ENCODE measurements at regions not wholly inside any gene's neighbourhood (a gene's known extent, or its start where the extent isn't known, plus 50 kb on each side); places are given as distances from the start of the nearest gene placed in this dataset.

DNA sequence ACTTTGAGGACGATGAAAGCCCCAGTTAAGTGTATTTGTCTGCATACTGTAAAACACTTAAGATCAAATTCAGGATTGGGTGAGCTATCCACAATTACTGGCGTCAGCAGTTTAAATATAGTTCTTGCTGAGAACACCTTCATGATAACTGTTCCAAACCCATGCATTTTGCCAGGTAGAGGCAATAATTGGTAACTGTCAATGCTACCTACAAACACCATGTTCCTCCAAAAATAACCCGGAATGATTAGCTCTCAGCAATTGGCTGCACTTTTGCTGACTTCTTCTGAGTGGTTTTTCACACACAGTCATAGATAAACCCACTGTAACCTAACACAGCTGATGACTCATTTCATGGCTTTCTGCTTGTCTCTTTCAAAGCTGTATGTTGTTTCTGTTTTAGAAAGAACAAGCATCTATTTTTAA lies 1358.6 kb upstream of the GJE1 start:
- WGBS, 2 experiments (ENCODE audit: insufficient coverage in 1 of 2, insufficient read length in 1 of 2), result 85 to 100% methylated on average over 2 to 3 of the region's 3 CpGs
- Histone ChIP-seq H3K4me1 (ENCODE audit: control insufficient read depth, insufficient read depth, low read length) (no peaks in the 10 kb centered on the region), H3K27me3 (ENCODE audit: control insufficient read depth, insufficient read depth, low read length, poor library complexity, severe bottlenecking) (no peaks in the 10 kb centered on the region), H3K4me3 (ENCODE audit: low read length) (no peak overlapping the region), H3K36me3 (ENCODE audit: control insufficient read depth, insufficient read depth, low read length) (no peaks in the 10 kb centered on the region), H3K9me3 (ENCODE audit: control insufficient read depth, low read length) (peaks cover 9% of the 10 kb centered on the region), H3K9ac (ENCODE audit: extremely low read depth, low read length, poor library complexity, severe bottlenecking) (no peak overlapping the region), H3K27ac (ENCODE audit: low read depth, low read length) (no peak overlapping the region)
- no peaks in the 10 kb centered on the region for H3K27me3 Mint-ChIP-seq (ENCODE audit: insufficient read depth)
- TF ChIP-seq, protein P1, sequence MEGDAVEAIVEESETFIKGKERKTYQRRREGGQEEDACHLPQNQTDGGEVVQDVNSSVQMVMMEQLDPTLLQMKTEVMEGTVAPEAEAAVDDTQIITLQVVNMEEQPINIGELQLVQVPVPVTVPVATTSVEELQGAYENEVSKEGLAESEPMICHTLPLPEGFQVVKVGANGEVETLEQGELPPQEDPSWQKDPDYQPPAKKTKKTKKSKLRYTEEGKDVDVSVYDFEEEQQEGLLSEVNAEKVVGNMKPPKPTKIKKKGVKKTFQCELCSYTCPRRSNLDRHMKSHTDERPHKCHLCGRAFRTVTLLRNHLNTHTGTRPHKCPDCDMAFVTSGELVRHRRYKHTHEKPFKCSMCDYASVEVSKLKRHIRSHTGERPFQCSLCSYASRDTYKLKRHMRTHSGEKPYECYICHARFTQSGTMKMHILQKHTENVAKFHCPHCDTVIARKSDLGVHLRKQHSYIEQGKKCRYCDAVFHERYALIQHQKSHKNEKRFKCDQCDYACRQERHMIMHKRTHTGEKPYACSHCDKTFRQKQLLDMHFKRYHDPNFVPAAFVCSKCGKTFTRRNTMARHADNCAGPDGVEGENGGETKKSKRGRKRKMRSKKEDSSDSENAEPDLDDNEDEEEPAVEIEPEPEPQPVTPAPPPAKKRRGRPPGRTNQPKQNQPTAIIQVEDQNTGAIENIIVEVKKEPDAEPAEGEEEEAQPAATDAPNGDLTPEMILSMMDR (conservative IDR thresholded peaks at IDR 0.05), result no peak
- H3K4me1 Mint-ChIP-seq, result no peaks in the 10 kb centered on the region
- H3K36me3 Mint-ChIP-seq (ENCODE audit: low read depth), result no peaks in the 10 kb centered on the region
- H3K9me3 Mint-ChIP-seq, result peaks cover 13% of the 10 kb centered on the region
- H3K27ac Mint-ChIP-seq, result no peak overlapping the region
- H3K4me3 Mint-ChIP-seq, result no peak overlapping the region
- no peak for DNase-seq

GRCh38 chr6:140773276-140773675 lies 1359.4 kb upstream of the GJE1 start:
- Mint-ChIP-seq H3K4me1 (no peaks in the 10 kb centered on the region), H3K9me3 (peaks cover 20% of the 10 kb centered on the region), H3K27me3 (ENCODE audit: insufficient read depth) (no peaks in the 10 kb centered on the region), H3K27ac (no peak overlapping the region), H3K4me3 (no peak overlapping the region), H3K36me3 (ENCODE audit: low read depth) (no peaks in the 10 kb centered on the region)
- no peak overlapping the region for H3K9ac ChIP-seq (ENCODE audit: extremely low read depth, low read length, poor library complexity, severe bottlenecking)
- H3K27ac ChIP-seq (ENCODE audit: low read depth, low read length), result no peak overlapping the region
- H3K4me1 ChIP-seq (ENCODE audit: control insufficient read depth, insufficient read depth, low read length), result no peaks in the 10 kb centered on the region
- H3K27me3 ChIP-seq (ENCODE audit: control insufficient read depth, insufficient read depth, low read length, poor library complexity, severe bottlenecking), result no peaks in the 10 kb centered on the region
- H3K9me3 ChIP-seq (ENCODE audit: control insufficient read depth, low read length), result peaks cover 16% of the 10 kb centered on the region
- H3K4me3 ChIP-seq (ENCODE audit: low read length), result no peak overlapping the region
- DNase-seq, result no peak
- H3K36me3 ChIP-seq (ENCODE audit: control insufficient read depth, insufficient read depth, low read length), result no peaks in the 10 kb centered on the region
- TF ChIP-seq, protein P1 (conservative IDR thresholded peaks at IDR 0.05), result no peak

DNA sequence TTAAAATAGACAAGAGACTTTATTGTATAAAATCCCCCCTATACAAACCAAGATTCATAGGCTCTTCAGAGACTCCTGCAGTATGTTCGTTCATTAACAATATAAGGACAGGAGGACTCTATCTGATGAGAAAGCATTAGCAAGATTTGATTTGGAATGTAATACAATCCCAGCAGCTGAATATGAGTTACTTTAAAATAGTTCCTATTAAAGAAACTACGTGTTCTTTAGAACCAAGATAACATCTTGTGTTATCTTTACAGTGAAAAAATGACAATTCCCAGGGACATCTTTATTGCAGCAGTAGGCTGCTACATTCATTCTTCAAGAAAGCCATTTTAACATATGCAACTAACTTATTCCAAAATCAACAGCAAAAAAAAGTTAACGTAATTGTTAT lies 1360.1 kb upstream of the GJE1 start:
- TF ChIP-seq, protein P1 (conservative IDR thresholded peaks at IDR 0.05), result no peak
- no peaks in the 10 kb centered on the region for H3K4me1 Mint-ChIP-seq
- H3K27ac Mint-ChIP-seq, result no peak overlapping the region
- H3K9me3 Mint-ChIP-seq, result peaks cover 27% of the 10 kb centered on the region
- no peaks in the 10 kb centered on the region for H3K36me3 Mint-ChIP-seq (ENCODE audit: low read depth)
- H3K9ac ChIP-seq (ENCODE audit: extremely low read depth, low read length, poor library complexity, severe bottlenecking), result no peak overlapping the region
- no peak overlapping the region for H3K4me3 Mint-ChIP-seq
- peaks cover 23% of the 10 kb centered on the region for H3K9me3 ChIP-seq (ENCODE audit: control insufficient read depth, low read length)
- H3K27me3 ChIP-seq (ENCODE audit: control insufficient read depth, insufficient read depth, low read length, poor library complexity, severe bottlenecking), result no peaks in the 10 kb centered on the region
- H3K27me3 Mint-ChIP-seq (ENCODE audit: insufficient read depth), result no peaks in the 10 kb centered on the region
- H3K27ac ChIP-seq (ENCODE audit: low read depth, low read length), result no peak overlapping the region
- H3K4me3 ChIP-seq (ENCODE audit: low read length), result no peak overlapping the region
- no peak for DNase-seq
- H3K36me3 ChIP-seq (ENCODE audit: control insufficient read depth, insufficient read depth, low read length), result no peaks in the 10 kb centered on the region
- WGBS, 2 experiments (ENCODE audit: insufficient coverage in 1 of 2, insufficient read length in 1 of 2), result 88 to 95% methylated on average over 2 to 3 of the region's 3 CpGs
- H3K4me1 ChIP-seq (ENCODE audit: control insufficient read depth, insufficient read depth, low read length), result no peaks in the 10 kb centered on the region

Data from endodermal cell (in vitro differentiated cells).